GM19240 (cell line): ENCODE measurements at regions not wholly inside any gene's neighbourhood (a gene's known extent, or its start where the extent isn't known, plus 50 kb on each side); places are given as distances from the start of the nearest gene placed in this dataset.

Experiments used
- DNase-seq: peaks from one replicate; pipeline ENCODE4 v3.0.0; 2011; ENCODE audit warnings: low spot score; ENCODE audit not compliant: insufficient read length

GRCh38 chr11:127191689-127192088 lies 191.1 kb upstream of the KIRREL3 start:
- DNase-seq = no peak

- DNase-seq = no peak
Observed at GRCh38 chr11:127191261-127191660, 190.7 kb upstream of the KIRREL3 start.

- DNase-seq = no peak
Observed at GRCh38 chr11:127182586-127183203, 182.1 kb upstream of the KIRREL3 start.

GRCh38 chr11:127157225-127157624 lies 156.7 kb upstream of the KIRREL3 start:
- no peak for DNase-seq

GRCh38 chr11:127149410-127149809 lies 148.8 kb upstream of the KIRREL3 start:
- no peak for DNase-seq

- DNase-seq = no peak
Observed at GRCh38 chr11:127143251-127143650, 142.7 kb upstream of the KIRREL3 start.

- DNase-seq = no peak
Observed at GRCh38 chr11:127138613-127139012, 138.0 kb upstream of the KIRREL3 start.

GRCh38 chr11:127137771-127138280 lies 137.3 kb upstream of the KIRREL3 start:
- DNase-seq = no peak

- no peak for DNase-seq
Observed at GRCh38 chr11:127136438-127136837, 135.9 kb upstream of the KIRREL3 start.

GRCh38 chr11:127135256-127135655 lies 134.7 kb upstream of the KIRREL3 start:
- DNase-seq = no peak

- no peak for DNase-seq
Observed at GRCh38 chr11:127133061-127133460, 132.5 kb upstream of the KIRREL3 start.

- no peak for DNase-seq
Observed at GRCh38 chr11:127130321-127130720, 129.8 kb upstream of the KIRREL3 start.

GRCh38 chr11:127126986-127127385 lies 126.4 kb upstream of the KIRREL3 start:
- no peak for DNase-seq

GRCh38 chr11:127119356-127119755 lies 118.8 kb upstream of the KIRREL3 start:
- DNase-seq = no peak

- no peak for DNase-seq
Observed at GRCh38 chr11:127118811-127119210, 118.2 kb upstream of the KIRREL3 start.

- DNase-seq = no peak
Observed at GRCh38 chr11:127117231-127117739, 116.7 kb upstream of the KIRREL3 start.

- no peak for DNase-seq
Observed at GRCh38 chr11:127115844-127116243, 115.3 kb upstream of the KIRREL3 start.

- DNase-seq = no peak
Observed at GRCh38 chr11:127114035-127114434, 113.5 kb upstream of the KIRREL3 start.

GRCh38 chr11:127110542-127110941 lies 110.0 kb upstream of the KIRREL3 start:
- no peak for DNase-seq

GRCh38 chr11:127109796-127110480 lies 109.4 kb upstream of the KIRREL3 start:
- DNase-seq = no peak

GRCh38 chr11:127108838-127109237 lies 108.3 kb upstream of the KIRREL3 start:
- no peak for DNase-seq

- DNase-seq = no peak
Observed at GRCh38 chr11:127106938-127107337, 106.4 kb upstream of the KIRREL3 start.
